ENCODE measurements at regions not wholly inside any gene's neighbourhood (a gene's known extent, or its start where the extent isn't known, plus 50 kb on each side); places are given as distances from the start of the nearest gene placed in this dataset.

DNA sequence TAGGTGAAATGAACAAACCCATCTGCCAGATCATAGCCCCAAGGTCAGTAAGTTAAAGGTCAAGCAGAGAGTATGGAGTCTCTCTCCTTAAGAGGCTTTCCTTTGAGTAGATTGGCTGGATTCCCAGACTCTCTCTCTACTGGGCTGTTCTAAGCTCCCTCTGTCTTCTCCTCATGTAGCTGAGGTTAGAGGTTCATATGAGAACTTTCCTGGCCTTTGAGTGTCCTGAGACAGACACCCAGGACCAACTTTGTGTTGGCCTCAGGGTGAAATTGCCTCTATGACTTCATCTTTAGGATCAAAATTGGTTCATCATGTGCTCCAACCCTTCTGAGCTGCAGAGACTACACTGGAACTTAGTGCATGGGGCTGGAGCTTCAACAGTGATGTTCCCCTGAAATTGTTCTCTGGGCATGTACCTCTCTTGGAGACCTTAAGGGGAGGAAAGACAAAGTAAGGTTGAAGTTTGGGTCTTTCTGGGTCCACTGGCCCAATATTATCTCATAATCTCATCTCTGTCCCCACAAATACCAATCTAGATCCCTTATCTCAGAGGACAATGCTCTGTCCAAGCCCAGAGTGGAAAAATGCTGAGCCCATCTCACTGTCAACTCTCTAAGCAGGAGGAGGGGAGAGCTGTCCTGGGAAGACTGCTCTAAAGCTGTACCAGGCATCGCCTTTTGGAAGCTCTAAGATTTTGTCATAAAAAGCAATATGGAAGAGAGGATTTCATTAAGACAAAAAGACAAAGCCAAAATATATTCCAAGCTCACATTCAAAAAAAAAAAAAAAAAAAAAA, 177.3 kb upstream of the ARL4C start:
- TF ChIP-seq EZH2 (IDR thresholded peaks at IDR 0.05) (no peak), POLR2AphosphoS5 (IDR thresholded peaks at IDR 0.05; ENCODE audit: borderline replicate concordance, low read depth, low read length) (no peak)
